ENCODE measurements at regions not wholly inside any gene's neighbourhood (a gene's known extent, or its start where the extent isn't known, plus 50 kb on each side); places are given as distances from the start of the nearest gene placed in this dataset.

DNA sequence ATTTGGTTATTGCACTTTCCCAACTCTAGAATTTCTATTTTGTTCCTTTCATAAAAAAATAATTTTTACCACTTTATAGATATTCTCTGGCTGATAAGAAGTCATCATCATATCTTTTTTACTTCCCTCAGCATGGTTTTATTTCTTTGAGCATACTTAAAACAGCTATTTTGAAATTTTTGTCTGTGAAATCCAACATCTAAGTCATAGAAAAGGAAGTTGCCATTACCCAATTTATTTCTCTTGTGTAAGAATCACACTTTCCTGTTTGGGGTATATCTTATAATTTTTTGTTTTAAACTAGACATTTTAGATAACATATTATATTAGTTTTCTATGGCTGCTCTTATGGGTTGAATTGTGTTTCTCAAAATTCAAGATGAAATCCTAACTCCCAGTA lies 400.2 kb upstream of the OR4E1 start:
- H3K4me1 Mint-ChIP-seq: peaks cover 19% of the 10 kb centered on the region
- Histone ChIP-seq H3K4me2 (replicated peaks; ENCODE audit: low read depth, low read length, poor library complexity, severe bottlenecking) (no peak overlapping the region), H2AFZ (ENCODE audit: insufficient read depth, low read depth, low read length, poor library complexity, severe bottlenecking) (no peak overlapping the region), H3K36me3 (replicated peaks in 1 of 2; ENCODE audit: control extremely low read depth in 1 of 2, control insufficient read depth in 1 of 2, extremely low read depth in 1 of 2, insufficient read depth in 2 of 2, low read length in 1 of 2) (no peaks in the 10 kb centered on the region), H3K9me3 (ENCODE audit: control extremely low read depth in 1 of 3, control insufficient read depth in 2 of 3, insufficient read depth in 1 of 3, low read length in 2 of 3) (peaks cover 0 to 2% (median 2%) of the 10 kb centered on the region in 3 donors), H3K27me3 (replicated peaks in 1 of 4; ENCODE audit: control extremely low read depth in 1 of 4, control insufficient read depth in 3 of 4, insufficient read depth in 4 of 4, low read length in 3 of 4) (peaks cover 0 to 44% (median 39%) of the 10 kb centered on the region in 4 experiments), H3K9ac (ENCODE audit: low read length) (no peak overlapping the region), H3K4me1 (ENCODE audit: control insufficient read depth in 2 of 2, insufficient read depth in 2 of 2, low read length in 2 of 2) (peaks cover 19% of the 10 kb centered on the region in 2 donors), H4K20me1 (ENCODE audit: control insufficient read depth, insufficient read depth, low read length, poor library complexity, severe bottlenecking) (no peaks in the 10 kb centered on the region), H3K4me3 (ENCODE audit: control extremely low read depth in 1 of 5, extremely low read depth in 1 of 5, insufficient read depth in 1 of 5, low read depth in 2 of 5, low read length in 4 of 5) (no peak overlapping the region), H3K79me2 (ENCODE audit: control insufficient read depth, insufficient read depth, low read length) (no peaks in the 10 kb centered on the region), H3K27ac (ENCODE audit: low read length in 2 of 2) (no peak overlapping the region)
- TF ChIP-seq CTCF (IDR thresholded peaks at IDR 0.05): no peak
- TF ChIP-seq EZH2 (IDR thresholded peaks at IDR 0.05; ENCODE audit: borderline replicate concordance, insufficient read depth, low read depth, low read length, poor library complexity, severe bottlenecking): no peak
- ATAC-seq (ENCODE audit: low read depth): no peak
- POLR2A ChIA-PET: no interaction called here
- peaks cover 54% of the 10 kb centered on the region for H3K27me3 Mint-ChIP-seq
- no peak overlapping the region for H3K4me3 Mint-ChIP-seq
- H3K9me3 Mint-ChIP-seq (ENCODE audit: insufficient read depth): peaks cover 3% of the 10 kb centered on the region
- CTCF ChIA-PET: no interaction called here
- intact Hi-C loops (cut with micrococcal nuclease): no loop called here
- H3K27ac Mint-ChIP-seq: no peak overlapping the region
- no peak for DNase-seq

DNA sequence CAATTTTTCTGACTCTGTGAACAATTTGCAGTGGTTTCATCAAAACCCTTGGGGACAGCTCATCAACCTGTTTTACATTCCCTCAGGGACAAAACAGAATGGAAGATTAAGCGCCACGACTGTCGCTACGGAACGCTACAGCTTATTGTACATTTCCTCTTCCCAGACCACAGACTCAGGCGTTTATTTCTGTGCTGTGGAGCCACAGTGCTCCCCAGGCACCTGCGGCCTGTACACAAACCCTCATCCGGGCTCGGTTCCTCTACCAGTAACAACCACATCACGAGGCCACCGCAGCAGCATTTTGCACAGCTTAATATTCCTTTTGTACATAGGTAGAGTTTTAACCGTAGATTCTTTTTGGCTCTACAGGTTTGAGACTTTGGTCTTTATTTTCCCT lies 397.4 kb upstream of the OR4E1 start:
- Histone ChIP-seq H3K36me3 (replicated peaks in 1 of 2; ENCODE audit: control extremely low read depth in 1 of 2, control insufficient read depth in 1 of 2, extremely low read depth in 1 of 2, insufficient read depth in 2 of 2, low read length in 1 of 2) (no peaks in the 10 kb centered on the region), H2AFZ (ENCODE audit: insufficient read depth, low read depth, low read length, poor library complexity, severe bottlenecking) (no peak overlapping the region), H3K27me3 (replicated peaks in 1 of 4; ENCODE audit: control extremely low read depth in 1 of 4, control insufficient read depth in 3 of 4, insufficient read depth in 4 of 4, low read length in 3 of 4) (peaks cover 0 to 41% (median 40%) of the 10 kb centered on the region in 4 experiments), H3K4me3 (ENCODE audit: control extremely low read depth in 1 of 5, extremely low read depth in 1 of 5, insufficient read depth in 1 of 5, low read depth in 2 of 5, low read length in 4 of 5) (peak overlapping the region in 4 of 5 experiments; percentile 4 to 47 (median 30)), H3K9ac (ENCODE audit: low read length) (peak overlapping the region; percentile 29), H3K27ac (ENCODE audit: low read length in 2 of 2) (no peak overlapping the region), H3K9me3 (ENCODE audit: control extremely low read depth in 1 of 3, control insufficient read depth in 2 of 3, insufficient read depth in 1 of 3, low read length in 2 of 3) (peaks cover 0 to 3% (median 2%) of the 10 kb centered on the region in 3 donors), H4K20me1 (ENCODE audit: control insufficient read depth, insufficient read depth, low read length, poor library complexity, severe bottlenecking) (no peaks in the 10 kb centered on the region), H3K79me2 (ENCODE audit: control insufficient read depth, insufficient read depth, low read length) (no peaks in the 10 kb centered on the region), H3K4me1 (ENCODE audit: control insufficient read depth in 2 of 2, insufficient read depth in 2 of 2, low read length in 2 of 2) (peaks cover 21 to 27% of the 10 kb centered on the region in 2 donors), H3K4me2 (replicated peaks; ENCODE audit: low read depth, low read length, poor library complexity, severe bottlenecking) (peak overlapping the region; percentile 63)
- intact Hi-C loops (cut with micrococcal nuclease): no loop called here
- ChIA-PET CTCF (interaction anchor here (1.0 to 2.0 kb wide), 4 partner anchors 12 to 30 kb away, joined by 3 to 5 read pairs (median 4); no protein-coding TSS in a partner anchor), POLR2A (no interaction called here)
- 0% methylated on average over 7 of the region's 12 CpGs for whole genome bisulfite sequencing (ENCODE audit: insufficient coverage)
- Mint-ChIP-seq H3K4me3 (peak overlapping the region; percentile 81), H3K4me1 (peaks cover 24% of the 10 kb centered on the region), H3K9me3 (ENCODE audit: insufficient read depth) (peaks cover 3% of the 10 kb centered on the region), H3K27me3 (peaks cover 57% of the 10 kb centered on the region), H3K27ac (peak overlapping the region; percentile 16)
- ATAC-seq (ENCODE audit: low read depth) (peak; percentile 86), DNase-seq (peak; percentile 74)
- TF ChIP-seq EZH2 (IDR thresholded peaks at IDR 0.05; ENCODE audit: borderline replicate concordance, insufficient read depth, low read depth, low read length, poor library complexity, severe bottlenecking) (no peak), CTCF (IDR thresholded peaks at IDR 0.05) (no peak)
